HG02610 (cell line): ENCODE measurements at regions not wholly inside any gene's neighbourhood (a gene's known extent, or its start where the extent isn't known, plus 50 kb on each side); places are given as distances from the start of the nearest gene placed in this dataset.

Source experiments
- ATAC-seq: cut with Tn5 transposase; IDR thresholded peaks from one replicate; pipeline ENCODE4 v1.9.1; 2021; ENCODE audit warnings: mild to moderate bottlenecking, moderate library complexity; ENCODE audit not compliant: unreplicated experiment

DNA sequence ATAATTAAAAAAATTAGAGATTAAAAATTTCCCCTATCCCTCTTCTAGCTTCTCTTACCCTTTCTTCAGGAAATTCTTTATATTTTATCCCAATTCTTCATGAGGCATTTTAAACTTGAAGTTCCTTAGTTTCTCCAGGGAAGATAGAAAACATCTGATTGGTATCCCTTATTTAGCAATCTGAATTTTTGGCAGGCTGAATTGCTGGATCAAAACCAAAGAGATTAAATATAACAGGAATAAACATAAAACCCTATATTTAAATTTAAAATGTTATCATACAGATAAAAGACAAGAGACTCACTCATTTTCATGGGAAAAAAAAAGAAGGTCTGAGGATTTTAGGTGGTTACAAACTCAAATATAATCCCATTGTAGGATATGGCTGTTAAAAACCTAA is 204.2 kb downstream of the CHRM3 start:
- ATAC-seq = no peak

DNA sequence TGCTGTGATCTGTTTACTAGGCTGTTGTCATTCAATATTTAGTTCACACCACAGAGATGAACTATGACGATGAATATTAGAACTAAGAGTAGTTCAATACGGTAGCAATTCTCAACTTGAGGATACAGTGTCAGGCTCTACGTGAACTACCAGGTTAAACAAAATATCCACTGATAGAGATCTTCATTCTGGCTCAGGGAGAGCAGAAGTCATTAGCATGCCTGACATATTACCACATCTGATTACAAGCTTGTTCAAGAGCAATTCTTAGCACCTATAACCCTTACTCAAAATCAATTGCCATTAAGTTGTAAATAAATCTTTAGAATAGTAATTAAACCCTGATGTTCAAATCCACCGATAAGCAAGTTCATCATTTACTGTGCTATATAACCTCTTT is 207.2 kb downstream of the CHRM3 start:
- ATAC-seq = no peak

DNA sequence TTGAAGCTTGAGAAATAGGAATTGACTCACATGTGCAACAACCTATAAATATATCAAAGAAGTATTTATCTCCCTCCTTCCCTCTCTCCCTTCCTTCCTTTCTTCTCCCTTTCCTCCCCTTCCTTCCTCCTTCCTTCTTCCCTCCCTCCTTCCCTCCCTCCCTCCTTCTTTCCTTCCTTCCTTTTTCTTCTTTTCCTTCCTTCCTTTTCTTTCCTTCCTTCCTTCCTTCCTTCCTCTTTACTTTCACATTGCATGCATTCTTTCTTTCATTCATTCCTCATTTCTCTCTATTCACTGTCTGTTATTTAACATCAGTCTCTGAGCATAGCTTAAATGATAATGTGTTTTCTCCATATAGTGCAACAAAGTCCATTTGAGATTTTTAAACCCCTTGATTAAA is 214.2 kb downstream of the CHRM3 start:
- no peak for ATAC-seq

DNA sequence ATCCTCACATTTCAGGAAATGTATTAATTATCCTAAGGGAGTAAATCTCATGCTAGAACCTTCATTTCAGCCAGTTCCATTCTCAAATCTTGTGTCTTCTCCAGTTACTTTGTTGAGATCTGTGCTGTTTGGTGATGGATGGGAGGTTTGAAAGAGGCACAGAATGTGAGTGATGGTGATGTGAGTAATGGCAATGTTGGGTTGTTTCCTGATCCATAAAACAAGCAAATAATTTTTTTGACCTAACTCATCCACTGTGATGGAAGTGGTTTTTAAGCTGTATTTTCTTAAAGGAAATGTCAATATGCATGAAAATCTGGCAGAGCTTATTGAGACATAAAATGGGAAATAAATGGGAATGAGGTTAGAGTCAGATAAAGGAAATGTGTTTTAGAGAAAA is 214.7 kb downstream of the CHRM3 start:
- no peak for ATAC-seq

DNA sequence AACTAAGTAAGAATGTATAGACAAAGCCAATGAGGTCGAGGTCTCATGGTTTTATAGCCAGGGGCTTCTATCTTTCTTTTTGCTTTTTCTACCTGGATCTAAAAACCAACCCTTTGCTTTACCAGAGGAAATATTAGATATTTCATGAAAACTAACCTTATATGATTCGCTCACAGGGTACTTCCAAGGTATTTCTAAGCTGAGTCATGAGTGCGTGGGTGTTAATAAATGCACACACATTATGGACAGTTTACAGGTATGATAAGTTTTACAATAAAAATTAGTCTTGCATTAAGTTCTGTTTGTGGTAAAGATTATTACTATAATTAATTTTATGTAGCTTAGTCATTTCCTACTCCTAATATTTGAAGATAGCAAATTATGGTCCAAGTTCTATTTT is 217.2 kb downstream of the CHRM3 start:
- ATAC-seq = no peak

DNA sequence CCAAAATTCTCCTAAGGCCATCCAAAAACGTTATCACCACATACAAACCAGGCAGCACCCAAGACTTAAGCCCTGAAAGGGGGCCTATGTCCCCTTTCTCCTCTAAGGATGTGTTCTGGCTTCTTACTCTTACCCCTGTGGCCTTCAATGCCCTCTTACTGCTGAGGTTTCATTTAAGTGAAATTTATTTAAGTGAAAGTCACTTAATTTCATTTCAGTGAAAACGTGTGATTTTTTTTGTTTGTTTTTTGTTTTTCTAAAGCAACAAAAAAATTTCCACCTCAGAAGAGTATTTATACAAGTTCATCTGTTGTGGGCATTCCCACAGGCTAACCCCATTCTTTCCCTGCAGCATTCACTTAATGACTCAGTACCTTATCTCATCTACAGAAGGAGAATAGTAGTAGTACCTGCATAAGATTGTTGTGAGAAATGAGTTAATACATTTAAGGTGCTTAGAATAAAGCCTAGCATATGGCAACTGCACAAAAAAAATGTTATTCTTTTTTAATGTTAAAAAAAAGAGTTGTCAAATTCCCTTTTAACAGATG is 220.6 kb downstream of the CHRM3 start:
- no peak for ATAC-seq

DNA sequence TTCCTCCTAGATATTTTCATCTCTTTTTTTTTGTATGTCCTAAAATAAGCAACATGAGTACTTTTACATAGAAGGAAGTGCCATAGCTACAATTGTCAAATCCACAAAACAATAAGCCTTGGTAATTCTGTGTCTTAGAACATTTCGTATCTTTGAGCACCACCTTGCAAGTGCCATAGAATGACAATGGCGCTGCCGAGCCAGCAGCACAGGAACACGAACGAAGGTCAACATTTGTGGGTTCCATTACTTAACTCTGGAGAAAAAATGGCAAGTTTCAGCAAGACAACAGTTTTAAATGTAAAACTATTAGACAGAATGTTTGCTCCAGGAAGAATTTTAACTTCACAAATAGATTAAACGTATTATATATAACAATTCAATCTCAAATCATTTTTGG is 222.1 kb downstream of the CHRM3 start:
- ATAC-seq = no peak

DNA sequence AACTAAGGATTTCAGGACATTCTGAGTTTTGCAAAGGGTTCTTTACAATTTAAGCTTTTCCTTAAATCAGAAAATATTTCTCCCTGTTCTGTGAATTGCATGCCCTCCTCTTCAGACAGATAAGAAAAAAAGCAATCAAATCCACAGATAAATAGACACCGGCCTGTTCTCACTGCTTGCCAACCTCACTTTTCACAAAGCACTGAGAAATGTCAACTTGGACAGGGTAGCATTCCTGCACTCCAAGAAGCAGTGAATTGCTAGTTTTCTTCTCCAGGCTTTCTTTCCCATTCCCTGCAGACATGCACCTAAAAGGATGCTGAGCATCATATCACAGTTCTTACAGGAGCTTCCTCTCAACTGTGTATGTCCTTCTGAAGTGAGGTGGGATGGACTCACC is 226.0 kb downstream of the CHRM3 start:
- no peak for ATAC-seq

DNA sequence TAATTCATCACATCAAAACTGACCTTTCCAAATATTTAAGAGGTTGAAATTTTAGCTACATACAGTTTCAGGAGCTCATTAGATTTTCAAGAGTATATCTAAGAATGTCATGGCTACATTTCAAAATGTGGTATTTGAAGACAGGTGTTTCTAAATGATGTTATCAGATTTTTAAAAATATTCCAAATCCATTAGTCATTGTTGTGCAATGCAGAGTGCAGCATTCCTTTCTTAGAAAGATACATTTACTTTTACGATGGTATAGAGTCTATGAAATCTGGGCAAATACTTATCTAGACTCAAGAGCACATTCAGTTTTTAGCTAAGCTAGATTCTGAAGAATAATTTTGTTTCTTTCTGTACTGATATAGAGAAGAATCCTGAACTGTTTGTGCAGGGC is 230.3 kb downstream of the CHRM3 start:
- no peak for ATAC-seq

DNA sequence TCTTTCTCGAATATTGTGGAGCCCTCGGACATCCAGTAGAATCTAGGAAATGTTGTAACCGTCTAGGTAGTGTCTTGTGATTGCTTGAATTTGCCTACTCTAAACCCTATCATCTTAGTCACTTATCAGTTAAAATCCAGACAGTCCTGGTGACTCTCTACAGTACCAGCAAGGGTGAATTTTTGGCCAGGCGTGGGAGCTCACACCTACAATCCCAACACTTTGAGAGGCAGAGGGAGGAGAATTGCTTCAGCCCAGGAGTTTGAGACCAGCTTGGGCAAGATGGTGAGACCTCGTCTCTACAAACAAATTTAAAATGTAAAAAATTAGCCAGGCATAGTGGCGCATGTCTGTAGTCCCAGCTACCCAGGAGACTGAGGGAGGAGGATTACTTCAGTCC is 230.9 kb downstream of the CHRM3 start:
- no peak for ATAC-seq

DNA sequence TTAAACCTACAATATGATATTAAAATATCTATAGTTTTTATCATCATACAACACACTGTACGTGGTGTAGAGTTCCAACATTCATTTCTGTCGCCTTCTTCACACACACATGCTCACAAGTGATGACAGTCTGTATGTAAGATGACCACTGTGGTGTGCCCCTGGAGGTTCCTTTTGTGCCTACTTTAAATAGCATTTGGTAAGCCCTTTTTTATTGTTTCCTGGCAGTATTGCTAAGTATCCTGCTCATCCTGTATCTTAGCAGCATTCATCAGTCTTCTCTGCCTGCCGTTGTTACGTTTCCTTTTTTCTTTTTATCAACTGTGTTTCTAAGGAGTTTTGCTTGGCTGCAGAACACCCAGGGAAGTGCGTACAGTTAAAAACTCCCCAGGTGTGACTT is 231.4 kb downstream of the CHRM3 start:
- no peak for ATAC-seq

DNA sequence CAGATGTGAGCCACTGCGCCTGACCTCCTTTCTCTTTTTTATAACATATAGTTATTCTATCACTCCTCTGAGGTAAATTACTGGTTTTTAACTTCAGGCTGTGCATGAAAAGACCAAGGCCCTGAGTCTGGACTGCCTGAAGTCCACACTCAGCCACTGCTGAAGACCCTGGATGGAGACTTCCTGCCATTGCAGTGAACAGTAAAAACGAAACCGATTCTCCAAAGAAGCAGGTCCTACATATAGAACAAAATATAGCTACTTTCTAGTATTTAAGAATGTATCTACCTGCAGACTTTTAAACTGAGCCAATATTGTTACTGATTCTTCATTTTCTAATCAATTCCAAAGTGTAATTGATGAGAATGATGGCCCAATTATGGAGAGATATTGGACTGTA is 232.8 kb downstream of the CHRM3 start:
- no peak for ATAC-seq

DNA sequence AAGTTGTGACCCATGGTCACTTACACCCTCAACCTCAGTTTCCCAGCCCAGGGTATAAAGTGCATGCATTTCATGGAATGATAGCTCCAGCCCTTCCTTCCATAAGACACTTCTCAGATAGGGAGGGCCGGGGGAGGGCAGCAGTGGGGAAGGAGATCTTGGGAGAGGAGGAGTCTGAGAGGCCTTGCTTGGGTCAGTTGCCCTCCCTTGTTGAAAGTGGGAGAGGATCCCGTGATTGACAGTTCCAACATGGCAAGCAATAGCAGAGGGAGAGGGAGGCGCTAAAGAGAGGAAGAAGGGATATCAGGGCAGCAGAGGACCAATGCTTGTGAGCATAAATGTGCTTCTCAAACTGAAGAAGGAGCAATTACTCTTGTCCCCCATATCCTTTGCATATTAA is 244.4 kb downstream of the CHRM3 start:
- ATAC-seq = no peak

DNA sequence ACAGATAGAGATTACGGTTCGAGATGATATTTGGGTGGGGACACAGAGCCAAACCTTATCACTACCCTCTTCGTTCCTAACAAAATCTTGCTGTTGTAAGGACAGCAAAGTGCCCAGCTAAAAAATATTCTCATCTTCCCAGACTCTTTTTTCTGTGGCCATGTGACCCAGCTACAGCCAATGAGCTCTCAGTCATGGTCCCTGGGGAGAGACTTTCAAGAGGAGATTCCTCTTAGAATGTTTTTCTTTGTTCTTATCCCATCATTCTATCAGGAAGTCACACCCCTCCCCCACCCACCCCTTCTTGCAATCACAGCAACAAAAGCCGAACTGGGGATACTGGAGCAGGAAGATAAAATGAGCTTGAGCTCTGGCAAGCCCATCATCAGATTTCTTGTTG is 247.1 kb downstream of the CHRM3 start:
- no peak for ATAC-seq

DNA sequence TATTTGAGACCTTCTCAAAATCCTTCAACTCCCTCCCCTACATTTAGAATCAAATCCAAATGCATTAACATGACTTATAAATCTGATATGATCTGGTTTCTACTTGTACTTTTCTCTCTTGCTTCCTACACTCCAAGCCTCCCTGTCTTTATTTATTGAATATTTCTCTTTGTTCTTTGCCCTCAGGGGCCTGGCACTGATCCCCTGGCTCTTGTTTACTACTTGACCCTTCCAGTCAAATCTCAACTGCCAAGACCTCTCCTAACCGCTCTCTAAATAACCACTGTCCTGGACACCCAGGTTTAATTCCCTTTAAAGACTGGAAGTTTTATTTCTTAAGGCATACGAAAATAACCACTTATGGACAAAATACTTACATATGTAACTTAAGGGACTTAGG is 248.9 kb downstream of the CHRM3 start:
- ATAC-seq = no peak

DNA sequence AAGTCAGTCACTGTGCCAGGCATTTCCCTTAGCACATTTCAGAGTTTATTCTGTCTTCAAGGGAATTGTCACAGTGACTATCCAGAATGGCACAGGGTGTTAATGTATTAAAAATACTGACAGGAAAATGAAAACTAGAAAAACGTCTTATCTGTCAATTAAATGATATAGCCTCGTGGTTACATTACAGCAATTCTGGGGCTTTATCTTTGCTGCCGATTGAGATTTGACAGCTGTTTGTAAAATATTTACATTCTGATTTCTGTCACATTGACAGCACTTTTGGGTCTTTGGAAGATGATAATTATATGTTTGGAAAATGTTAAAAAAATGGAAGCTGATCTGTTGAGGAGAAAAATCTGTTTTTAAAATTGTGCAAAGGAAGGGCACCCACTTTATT is 250.0 kb downstream of the CHRM3 start:
- ATAC-seq = no peak

DNA sequence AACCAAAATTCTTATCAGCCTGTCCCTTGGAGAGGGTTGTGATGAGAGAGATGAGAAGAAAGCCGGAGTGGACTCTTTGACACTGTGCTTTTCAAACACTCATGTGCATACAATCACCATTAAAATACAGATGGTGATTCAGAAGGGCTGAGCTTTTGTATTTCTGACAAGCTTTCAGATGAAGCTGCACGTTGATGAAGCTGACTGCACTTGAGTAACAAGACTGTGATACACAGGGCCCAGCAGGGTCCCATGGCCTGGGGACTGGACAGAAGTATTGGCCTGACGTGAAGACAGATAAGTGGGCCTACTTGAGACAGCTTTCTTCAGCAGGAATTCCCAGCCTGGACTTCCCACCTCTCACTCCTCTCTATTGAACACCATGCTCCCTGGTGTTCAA is 258.2 kb downstream of the CHRM3 start:
- no peak for ATAC-seq

DNA sequence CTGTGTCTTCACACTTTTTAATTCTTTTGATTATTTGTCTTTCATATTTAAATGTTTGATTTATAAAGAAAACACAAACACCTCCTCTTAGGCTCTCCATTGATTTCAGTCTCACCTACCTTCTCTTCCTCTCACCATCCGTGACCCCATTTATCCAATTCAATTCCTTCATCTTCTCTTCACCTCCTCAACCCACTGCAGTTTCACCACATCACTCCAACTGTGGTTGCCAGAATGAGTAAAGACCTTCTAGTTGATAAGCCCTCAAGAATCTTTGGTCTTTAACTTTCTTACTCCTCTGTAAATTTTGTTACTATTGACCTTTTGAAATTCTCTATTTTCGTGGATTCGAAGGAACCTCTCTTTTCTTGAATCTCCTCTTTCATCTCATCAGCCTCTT is 260.7 kb downstream of the CHRM3 start:
- no peak for ATAC-seq

DNA sequence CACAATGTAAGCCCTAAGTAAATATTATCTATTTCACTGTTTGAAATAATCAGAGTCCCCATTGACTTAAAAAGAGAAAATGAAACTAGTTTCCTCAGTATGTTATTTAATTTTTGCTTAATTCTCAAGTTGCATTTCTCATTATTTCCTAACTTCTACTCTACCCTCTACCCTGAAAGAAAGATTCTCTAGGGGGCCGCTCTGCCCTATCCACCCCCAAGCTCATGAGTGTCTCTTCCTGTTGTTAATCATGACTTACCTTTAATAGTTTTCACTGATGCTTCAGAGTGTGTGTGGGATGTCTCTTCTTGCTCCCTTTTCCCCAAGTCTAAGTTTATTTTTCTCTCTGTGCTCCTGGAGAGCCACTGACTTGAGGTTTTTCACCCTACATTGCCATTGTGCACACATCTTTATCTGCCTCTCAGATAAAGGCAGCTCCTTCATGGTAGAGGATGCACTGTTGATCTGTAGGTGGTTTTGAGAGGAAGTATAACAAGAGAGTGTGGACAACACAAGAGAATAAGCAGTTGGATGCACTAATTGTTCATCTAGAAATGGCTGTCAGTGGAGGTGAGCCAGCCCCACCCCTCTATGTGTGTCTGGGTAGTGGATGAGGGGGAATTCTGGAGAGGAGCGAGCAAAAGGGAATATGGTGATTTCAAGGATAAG is 261.7 kb downstream of the CHRM3 start:
- no peak for ATAC-seq

DNA sequence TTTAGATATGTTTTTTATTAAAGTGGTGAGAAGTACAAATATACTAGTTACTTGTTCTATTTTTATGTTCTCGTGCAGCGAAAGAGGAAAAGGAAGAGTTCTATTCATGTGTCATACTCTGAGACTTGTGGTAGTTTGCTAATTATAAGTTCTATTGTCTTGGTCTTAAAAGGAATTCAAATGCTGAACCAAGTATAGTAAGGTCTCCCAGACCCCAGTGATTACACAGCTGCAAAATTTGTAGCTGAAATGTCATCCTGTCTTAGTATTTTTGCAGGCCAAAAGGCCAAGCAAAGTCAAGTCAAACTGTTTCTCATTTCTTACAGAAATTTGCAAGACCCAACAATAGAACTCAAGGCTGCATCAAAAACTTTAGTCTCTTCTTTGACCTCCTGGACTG is 268.7 kb downstream of the CHRM3 start:
- no peak for ATAC-seq

DNA sequence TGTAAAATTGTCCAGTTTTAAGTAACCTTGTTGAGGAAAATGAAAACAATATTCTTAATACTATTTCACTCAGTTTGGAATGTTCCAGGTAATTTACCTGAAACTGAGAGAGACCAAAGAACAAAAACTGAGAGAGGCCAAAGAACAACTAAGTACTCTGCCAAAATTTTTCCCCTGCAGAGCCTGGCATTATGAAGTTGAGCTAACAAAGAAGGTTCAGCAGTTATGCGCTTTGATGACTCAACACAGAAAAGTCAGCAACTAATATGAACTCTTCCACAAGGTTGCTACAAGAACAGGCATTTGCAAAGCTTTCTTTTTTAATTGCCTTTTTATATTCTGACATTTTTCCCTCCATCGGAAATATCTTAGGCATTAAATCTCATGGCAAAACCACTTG is 270.9 kb downstream of the CHRM3 start:
- no peak for ATAC-seq

DNA sequence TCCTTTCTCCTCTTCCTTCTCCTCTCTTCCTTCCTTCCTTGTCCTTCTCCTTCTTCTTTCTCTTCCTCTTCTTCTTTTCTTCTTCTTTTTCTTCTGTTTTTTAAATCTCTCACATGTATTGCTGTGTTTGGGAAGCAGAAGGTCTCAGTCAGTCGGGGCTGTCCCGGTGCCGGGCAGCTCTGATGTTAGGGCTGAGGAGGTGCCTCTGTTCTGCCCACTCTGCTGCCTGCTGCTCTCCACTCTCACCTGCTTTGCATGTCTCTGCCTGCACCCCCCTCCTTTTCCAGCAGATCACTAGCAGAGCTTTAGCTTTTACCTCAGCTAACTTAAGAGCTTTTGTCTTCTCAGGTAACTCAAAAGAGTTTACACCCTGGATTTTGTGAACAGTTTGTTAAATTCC is 276.6 kb downstream of the CHRM3 start:
- no peak for ATAC-seq

DNA sequence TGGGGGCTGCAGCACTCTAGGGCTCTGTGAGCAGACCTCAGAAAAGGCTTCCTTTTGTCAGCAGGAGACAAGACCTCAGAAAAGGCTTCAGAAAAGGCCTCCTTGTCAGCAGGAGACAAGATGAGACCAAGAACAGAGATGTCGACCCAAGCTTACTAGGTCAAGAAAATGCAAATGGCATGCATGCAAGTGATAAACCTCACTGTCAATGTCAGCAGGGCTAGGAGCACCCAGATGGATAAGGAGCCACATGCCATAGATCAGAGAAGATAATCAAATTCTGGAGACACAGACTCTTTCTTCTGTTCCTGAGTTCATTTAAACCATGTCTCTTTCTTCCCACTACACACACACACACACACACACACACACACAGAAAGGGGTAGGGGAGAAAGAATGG is 285.9 kb downstream of the CHRM3 start:
- no peak for ATAC-seq
